ENCODE measurements at regions not wholly inside any gene's neighbourhood (a gene's known extent, or its start where the extent isn't known, plus 50 kb on each side); places are given as distances from the start of the nearest gene placed in this dataset.

GRCh38 chr15:95019907-95020306 is 788.5 kb downstream of the MCTP2 start:
- TF ChIP-seq, protein P1, sequence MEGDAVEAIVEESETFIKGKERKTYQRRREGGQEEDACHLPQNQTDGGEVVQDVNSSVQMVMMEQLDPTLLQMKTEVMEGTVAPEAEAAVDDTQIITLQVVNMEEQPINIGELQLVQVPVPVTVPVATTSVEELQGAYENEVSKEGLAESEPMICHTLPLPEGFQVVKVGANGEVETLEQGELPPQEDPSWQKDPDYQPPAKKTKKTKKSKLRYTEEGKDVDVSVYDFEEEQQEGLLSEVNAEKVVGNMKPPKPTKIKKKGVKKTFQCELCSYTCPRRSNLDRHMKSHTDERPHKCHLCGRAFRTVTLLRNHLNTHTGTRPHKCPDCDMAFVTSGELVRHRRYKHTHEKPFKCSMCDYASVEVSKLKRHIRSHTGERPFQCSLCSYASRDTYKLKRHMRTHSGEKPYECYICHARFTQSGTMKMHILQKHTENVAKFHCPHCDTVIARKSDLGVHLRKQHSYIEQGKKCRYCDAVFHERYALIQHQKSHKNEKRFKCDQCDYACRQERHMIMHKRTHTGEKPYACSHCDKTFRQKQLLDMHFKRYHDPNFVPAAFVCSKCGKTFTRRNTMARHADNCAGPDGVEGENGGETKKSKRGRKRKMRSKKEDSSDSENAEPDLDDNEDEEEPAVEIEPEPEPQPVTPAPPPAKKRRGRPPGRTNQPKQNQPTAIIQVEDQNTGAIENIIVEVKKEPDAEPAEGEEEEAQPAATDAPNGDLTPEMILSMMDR (conservative IDR thresholded peaks at IDR 0.05; ENCODE audit: low read depth, low read length) = no peak
- TF ChIP-seq EZH2 (IDR thresholded peaks at IDR 0.05; ENCODE audit: borderline replicate concordance, low read depth, low read length, poor library complexity, severe bottlenecking) = no peak
